CD4-positive, alpha-beta T cell treated with Interleukin-15 for 4 hours (primary cell): ENCODE measurements at regions not wholly inside any gene's neighbourhood (a gene's known extent, or its start where the extent isn't known, plus 50 kb on each side); places are given as distances from the start of the nearest gene placed in this dataset.

Experiments
- DNase-seq: peaks from one replicate; pipeline ENCODE4 v3.0.0-alpha.2; 2020; ENCODE audit warnings: low spot score

- no peak for DNase-seq
Measured at GRCh38 chr10:8481718-8482504, 427.4 kb downstream of the GATA3 start.

- no peak for DNase-seq
Measured at GRCh38 chr10:8485032-8485431, 430.5 kb downstream of the GATA3 start.

GRCh38 chr10:8487346-8487745 lies 432.9 kb downstream of the GATA3 start:
- DNase-seq: no peak

- DNase-seq: no peak
Measured at GRCh38 chr10:8489232-8489631, 434.7 kb downstream of the GATA3 start.

GRCh38 chr10:8489823-8490222 lies 435.3 kb downstream of the GATA3 start:
- no peak for DNase-seq

GRCh38 chr10:8498290-8498689 lies 443.8 kb downstream of the GATA3 start:
- DNase-seq: no peak

- no peak for DNase-seq
Measured at GRCh38 chr10:8498881-8499280, 444.4 kb downstream of the GATA3 start.

GRCh38 chr10:8499312-8499711 lies 444.8 kb downstream of the GATA3 start:
- DNase-seq: no peak

GRCh38 chr10:8499752-8500390 lies 445.4 kb downstream of the GATA3 start:
- DNase-seq: no peak

- no peak for DNase-seq
Measured at GRCh38 chr10:8502573-8502972, 448.1 kb downstream of the GATA3 start.

- no peak for DNase-seq
Measured at GRCh38 chr10:8504499-8504898, 450.0 kb downstream of the GATA3 start.

GRCh38 chr10:8507156-8507555 lies 452.7 kb downstream of the GATA3 start:
- no peak for DNase-seq

- DNase-seq: no peak
Measured at GRCh38 chr10:8508882-8509281, 454.4 kb downstream of the GATA3 start.

GRCh38 chr10:8510471-8510870 lies 456.0 kb downstream of the GATA3 start:
- no peak for DNase-seq

- DNase-seq: no peak
Measured at GRCh38 chr10:8511026-8511425, 456.5 kb downstream of the GATA3 start.

GRCh38 chr10:8513155-8514147 lies 459.0 kb downstream of the GATA3 start:
- no peak for DNase-seq

GRCh38 chr10:8520382-8520781 lies 465.9 kb downstream of the GATA3 start:
- DNase-seq: no peak

GRCh38 chr10:8527773-8528172 lies 473.3 kb downstream of the GATA3 start:
- DNase-seq: no peak

GRCh38 chr10:8531116-8531515 lies 476.6 kb downstream of the GATA3 start:
- DNase-seq: no peak

- DNase-seq: no peak
Measured at GRCh38 chr10:8532647-8533046, 478.2 kb downstream of the GATA3 start.

GRCh38 chr10:8533462-8533861 lies 479.0 kb downstream of the GATA3 start:
- DNase-seq: no peak

GRCh38 chr10:8534096-8534495 lies 479.6 kb downstream of the GATA3 start:
- no peak for DNase-seq

GRCh38 chr10:8534891-8535290 lies 480.4 kb downstream of the GATA3 start:
- DNase-seq: no peak
